HG03469 (cell line): ENCODE measurements at regions not wholly inside any gene's neighbourhood (a gene's known extent, or its start where the extent isn't known, plus 50 kb on each side); places are given as distances from the start of the nearest gene placed in this dataset.
"Not testable (repeated sequence)": the region's sequence is repeated elsewhere in the genome, so short reads cannot be mapped to it uniquely, and the experiment has no call there.

Source experiments
- ATAC-seq: cut with Tn5 transposase; IDR thresholded peaks from one replicate; pipeline ENCODE4 v1.9.1; 2021; ENCODE audit warnings: mild to moderate bottlenecking, moderate library complexity, moderate number of reproducible peaks; ENCODE audit not compliant: unreplicated experiment

GRCh38 chr6:134619789-134620188 is 301.9 kb upstream of the SGK1 start:
- ATAC-seq, result no peak

GRCh38 chr6:134619077-134619476 is 301.2 kb upstream of the SGK1 start:
- no peak for ATAC-seq

GRCh38 chr6:134614606-134615485 is 296.9 kb upstream of the SGK1 start:
- ATAC-seq, result no peak

GRCh38 chr6:134612128-134612527 is 294.2 kb upstream of the SGK1 start:
- not testable (repeated sequence) for ATAC-seq

- no peak for ATAC-seq
These were observed 292.5 kb upstream of the SGK1 start for GRCh38 chr6:134610411-134610810.

- no peak for ATAC-seq
These were observed 291.9 kb upstream of the SGK1 start for GRCh38 chr6:134609716-134610261.

GRCh38 chr6:134607411-134607810 is 289.5 kb upstream of the SGK1 start:
- no peak for ATAC-seq

- ATAC-seq, result no peak
These were observed 287.1 kb upstream of the SGK1 start for GRCh38 chr6:134605034-134605433.

GRCh38 chr6:134604014-134604676 is 286.2 kb upstream of the SGK1 start:
- no peak for ATAC-seq

- ATAC-seq, result no peak
These were observed 285.6 kb upstream of the SGK1 start for GRCh38 chr6:134603561-134603960.

GRCh38 chr6:134602123-134602522 is 284.2 kb upstream of the SGK1 start:
- no peak for ATAC-seq

GRCh38 chr6:134600671-134601070 is 282.8 kb upstream of the SGK1 start:
- ATAC-seq, result no peak

GRCh38 chr6:134599079-134599478 is 281.2 kb upstream of the SGK1 start:
- no peak for ATAC-seq

- ATAC-seq, result no peak
These were observed 278.3 kb upstream of the SGK1 start for GRCh38 chr6:134596191-134596590.

GRCh38 chr6:134594881-134595280 is 277.0 kb upstream of the SGK1 start:
- no peak for ATAC-seq

GRCh38 chr6:134593887-134594286 is 276.0 kb upstream of the SGK1 start:
- ATAC-seq, result no peak

- ATAC-seq, result no peak
These were observed 275.5 kb upstream of the SGK1 start for GRCh38 chr6:134593442-134593841.

- no peak for ATAC-seq
These were observed 275.1 kb upstream of the SGK1 start for GRCh38 chr6:134593024-134593423.

- ATAC-seq, result no peak
These were observed 272.5 kb upstream of the SGK1 start for GRCh38 chr6:134590449-134590848.

- ATAC-seq, result no peak
These were observed 272.1 kb upstream of the SGK1 start for GRCh38 chr6:134590004-134590403.

GRCh38 chr6:134589512-134589911 is 271.6 kb upstream of the SGK1 start:
- ATAC-seq, result no peak

- ATAC-seq, result no peak
These were observed 270.4 kb upstream of the SGK1 start for GRCh38 chr6:134588267-134588666.
